HG02759 (cell line): ENCODE measurements at regions not wholly inside any gene's neighbourhood (a gene's known extent, or its start where the extent isn't known, plus 50 kb on each side); places are given as distances from the start of the nearest gene placed in this dataset.
"Not testable (repeated sequence)": the region's sequence is repeated elsewhere in the genome, so short reads cannot be mapped to it uniquely, and the experiment has no call there.

Experiments used
- ATAC-seq: cut with Tn5 transposase; IDR thresholded peaks from one replicate; pipeline ENCODE4 v1.9.1; 2021; ENCODE audit warnings: mild to moderate bottlenecking, moderate library complexity; ENCODE audit not compliant: unreplicated experiment

GRCh38 chr9:75455444-75455921 is 367.2 kb downstream of the OSTF1 start:
- peak; percentile 97 for ATAC-seq

- no peak for ATAC-seq
Observed at GRCh38 chr9:75456698-75457097, 368.4 kb downstream of the OSTF1 start.

GRCh38 chr9:75457474-75458011 is 369.2 kb downstream of the OSTF1 start:
- no peak for ATAC-seq

- not testable (repeated sequence) for ATAC-seq
Observed at GRCh38 chr9:75459311-75459710, 371.0 kb downstream of the OSTF1 start.

GRCh38 chr9:75461183-75461582 is 372.9 kb downstream of the OSTF1 start:
- ATAC-seq, result no peak

GRCh38 chr9:75462866-75463265 is 374.6 kb downstream of the OSTF1 start:
- ATAC-seq, result no peak

GRCh38 chr9:75463871-75464270 is 375.6 kb downstream of the OSTF1 start:
- ATAC-seq, result no peak

- ATAC-seq, result no peak
Observed at GRCh38 chr9:75464726-75465125, 376.4 kb downstream of the OSTF1 start.

GRCh38 chr9:75467142-75467541 is 378.8 kb downstream of the OSTF1 start:
- no peak for ATAC-seq

- no peak for ATAC-seq
Observed at GRCh38 chr9:75471549-75472114, 383.3 kb downstream of the OSTF1 start.

GRCh38 chr9:75482566-75482965 is 394.3 kb downstream of the OSTF1 start:
- no peak for ATAC-seq

- no peak for ATAC-seq
Observed at GRCh38 chr9:75483636-75484035, 395.3 kb downstream of the OSTF1 start.

GRCh38 chr9:75487856-75488718 is 399.8 kb downstream of the OSTF1 start:
- no peak for ATAC-seq

GRCh38 chr9:75488719-75489110 is 400.4 kb downstream of the OSTF1 start:
- ATAC-seq, result no peak

GRCh38 chr9:75490326-75490725 is 400.1 kb upstream of the PCSK5 start:
- no peak for ATAC-seq

- no peak for ATAC-seq
Observed at GRCh38 chr9:75491533-75491932, 398.9 kb upstream of the PCSK5 start.

GRCh38 chr9:75499812-75500211 is 390.7 kb upstream of the PCSK5 start:
- no peak for ATAC-seq

GRCh38 chr9:75500479-75500878 is 390.0 kb upstream of the PCSK5 start:
- no peak for ATAC-seq

- not testable (repeated sequence) for ATAC-seq
Observed at GRCh38 chr9:75500940-75501339, 389.5 kb upstream of the PCSK5 start.

GRCh38 chr9:75504721-75505120 is 385.8 kb upstream of the PCSK5 start:
- no peak for ATAC-seq

GRCh38 chr9:75505654-75506053 is 384.8 kb upstream of the PCSK5 start:
- ATAC-seq, result no peak

GRCh38 chr9:75529463-75529862 is 361.0 kb upstream of the PCSK5 start:
- no peak for ATAC-seq
